Mesenchymal stem cell (in vitro differentiated cells and primary cell): ENCODE measurements at regions not wholly inside any gene's neighbourhood (a gene's known extent, or its start where the extent isn't known, plus 50 kb on each side); places are given as distances from the start of the nearest gene placed in this dataset.
A peak's percentile ranks its signal among the peaks of the same experiment; 100 is the strongest.

Experiments used
- DNase-seq: peaks from one replicate; pipeline ENCODE4 v3.0.0-alpha.2; 2013
- H2AFZ ChIP-seq: one replicate; pipeline ENCODE4 v1.6.1; 2013; ENCODE audit warnings: low read depth, mild to moderate bottlenecking, control low read depth, inconsistent platforms, low read length, moderate library complexity
- H2AK5ac ChIP-seq: 2 replicates; pipeline ENCODE4 v1.6.1; 2013; ENCODE audit warnings: low read length, moderate library complexity, mild to moderate bottlenecking, inconsistent platforms; ENCODE audit not compliant: severe bottlenecking
- H2BK120ac ChIP-seq: one replicate; pipeline ENCODE4 v1.6.1; 2013; ENCODE audit warnings: low read depth, mild to moderate bottlenecking, inconsistent platforms, low read length, moderate library complexity
- H2BK12ac ChIP-seq, 2 experiments: one replicate each; pipeline ENCODE4 v1.6.1; 2013; ENCODE audit warnings: inconsistent platforms in 2 of 2, low read length in 2 of 2, mild to moderate bottlenecking in 2 of 2, moderate library complexity in 2 of 2, control low read depth in 1 of 2
- H2BK15ac ChIP-seq: one replicate; pipeline ENCODE4 v1.6.1; 2013; ENCODE audit warnings: mild to moderate bottlenecking, low read depth, inconsistent platforms; ENCODE audit not compliant: poor library complexity, severe bottlenecking
- H2BK5ac ChIP-seq: 2 replicates; pipeline ENCODE4 v1.6.1; 2013; ENCODE audit warnings: low read depth, mild to moderate bottlenecking, low read length, control low read depth, inconsistent platforms; ENCODE audit not compliant: poor library complexity, severe bottlenecking
- H3K14ac ChIP-seq, 2 experiments: one replicate each; pipeline ENCODE4 v1.6.1; 2013; ENCODE audit warnings: inconsistent platforms in 2 of 2, low read length in 2 of 2, control low read depth in 1 of 2, mild to moderate bottlenecking in 1 of 2, moderate library complexity in 1 of 2
- H3K18ac ChIP-seq, 2 experiments: one replicate each; pipeline ENCODE4 v1.6.1; 2013; ENCODE audit warnings: inconsistent platforms in 2 of 2, low read length in 2 of 2, control low read depth in 1 of 2, low read depth in 1 of 2, mild to moderate bottlenecking in 1 of 2
- H3K23ac ChIP-seq, 2 experiments: one replicate each; pipeline ENCODE4 v1.6.1; 2013; ENCODE audit warnings: inconsistent platforms in 2 of 2, low read length in 2 of 2, mild to moderate bottlenecking in 2 of 2, moderate library complexity in 2 of 2, control low read depth in 1 of 2
- H3K27ac ChIP-seq: 2 replicates; pipeline ENCODE4 v1.5.1; 2013; ENCODE audit warnings: mild to moderate bottlenecking, moderate library complexity, low read length, control low read depth, inconsistent platforms; ENCODE audit not compliant: poor library complexity, severe bottlenecking
- H3K27me3 ChIP-seq, 2 experiments: 2 replicates each; pipeline versions ENCODE4 v1.6.1 to v1.7.0; 2013; ENCODE audit warnings: low read length in 2 of 2, mild to moderate bottlenecking in 2 of 2, moderate library complexity in 2 of 2, control low read depth in 1 of 2, inconsistent platforms in 1 of 2; ENCODE audit not compliant: control insufficient read depth in 1 of 2, insufficient read depth in 1 of 2
- H3K36me3 ChIP-seq, 2 experiments: 2 replicates each; pipeline versions ENCODE4 v1.6.1 to v1.7.0; 2013; ENCODE audit warnings: low read length in 2 of 2, control low read depth in 1 of 2, inconsistent platforms in 1 of 2, low read depth in 1 of 2, mild to moderate bottlenecking in 1 of 2; ENCODE audit not compliant: insufficient read depth in 2 of 2, control insufficient read depth in 1 of 2
- H3K4ac ChIP-seq, 2 experiments: one replicate each; pipeline ENCODE4 v1.6.1; 2013; ENCODE audit warnings: inconsistent platforms in 2 of 2, low read length in 2 of 2, mild to moderate bottlenecking in 2 of 2, moderate library complexity in 2 of 2, control low read depth in 1 of 2, low read depth in 1 of 2
- H3K4me1 ChIP-seq: 2 replicates; pipeline ENCODE4 v1.6.1; 2013; ENCODE audit warnings: low read depth, low read length, control low read depth; ENCODE audit not compliant: control insufficient read depth, insufficient read depth
- H3K4me2 ChIP-seq: 2 replicates; pipeline ENCODE4 v1.6.1; 2013; ENCODE audit warnings: low read length, mild to moderate bottlenecking, inconsistent platforms; ENCODE audit not compliant: poor library complexity, severe bottlenecking
- H3K4me3 ChIP-seq, 2 experiments: 2 replicates each; pipeline versions ENCODE4 v1.5.1 to v1.7.0; 2013; ENCODE audit warnings: low read length in 2 of 2, mild to moderate bottlenecking in 2 of 2, control low read depth in 1 of 2, low read depth in 1 of 2; ENCODE audit not compliant: insufficient read depth in 1 of 2
- H3K79me1 ChIP-seq: replicated peaks from 2 replicates; pipeline ENCODE4 v1.6.1; 2013; ENCODE audit warnings: mild to moderate bottlenecking, control low read depth, low read length, inconsistent platforms; ENCODE audit not compliant: poor library complexity, severe bottlenecking
- H3K9ac ChIP-seq: 2 replicates; pipeline ENCODE4 v1.7.0; 2013; ENCODE audit warnings: mild to moderate bottlenecking, low read length, moderate library complexity
- H3K9me3 ChIP-seq: 2 replicates; pipeline ENCODE4 v1.7.0; 2013; ENCODE audit warnings: mild to moderate bottlenecking, low read length; ENCODE audit not compliant: control insufficient read depth
- H4K8ac ChIP-seq: one replicate; pipeline ENCODE4 v1.6.1; 2013; ENCODE audit warnings: inconsistent platforms, mild to moderate bottlenecking, low read length, moderate library complexity
- H4K91ac ChIP-seq: one replicate; pipeline ENCODE4 v1.6.1; 2013; ENCODE audit warnings: mild to moderate bottlenecking, low read length, inconsistent platforms
- WGBS: methylation state at CpG from one replicate; pipeline ENCODE4 v1.1.7; 2013; ENCODE audit warnings: mixed read lengths; 5-methylcytosine and 5-hydroxymethylcytosine counted together

GRCh38 chr3:25287291-25287884, 140.7 kb upstream of the RARB start:
- no peak overlapping the region for H3K14ac ChIP-seq
- no peak overlapping the region for H2AK5ac ChIP-seq
- H3K9ac ChIP-seq = no peak overlapping the region
- H3K4me1 ChIP-seq = no peaks in the 10 kb centered on the region
- no peaks in the 10 kb centered on the region for H3K9me3 ChIP-seq
- H4K8ac ChIP-seq = no peak overlapping the region
- H3K79me1 ChIP-seq = no peaks in the 10 kb centered on the region
- DNase-seq = no peak
- H3K18ac ChIP-seq = no peak overlapping the region
- no peak overlapping the region for H3K4ac ChIP-seq
- no peaks in the 10 kb centered on the region for H3K27me3 ChIP-seq
- no peak overlapping the region for H2AFZ ChIP-seq
- WGBS = 100% methylated on average over 1 of the region's 1 CpG
- no peak overlapping the region for H2BK120ac ChIP-seq
- no peak overlapping the region for H4K91ac ChIP-seq
- no peak overlapping the region for H2BK15ac ChIP-seq
- no peaks in the 10 kb centered on the region for H3K36me3 ChIP-seq
- H2BK5ac ChIP-seq = no peak overlapping the region
- no peak overlapping the region for H2BK12ac ChIP-seq
- no peak overlapping the region for H3K23ac ChIP-seq
- H3K4me2 ChIP-seq = no peak overlapping the region
- no peak overlapping the region for H3K27ac ChIP-seq
- H3K4me3 ChIP-seq = no peak overlapping the region

GRCh38 chr3:25288413-25288812, 139.7 kb upstream of the RARB start:
- no peak overlapping the region for H2BK12ac ChIP-seq
- H3K18ac ChIP-seq = no peak overlapping the region

GRCh38 chr3:25289156-25289555, 138.9 kb upstream of the RARB start:
- no peak overlapping the region for H2BK12ac ChIP-seq
- no peaks in the 10 kb centered on the region for H3K27me3 ChIP-seq
- H4K8ac ChIP-seq = no peak overlapping the region
- H2BK120ac ChIP-seq = no peak overlapping the region
- H3K4me3 ChIP-seq = no peak overlapping the region
- H2AK5ac ChIP-seq = no peak overlapping the region
- no peak overlapping the region for H3K14ac ChIP-seq
- no peak overlapping the region for H2AFZ ChIP-seq
- H3K79me1 ChIP-seq = no peaks in the 10 kb centered on the region
- no peak overlapping the region for H2BK5ac ChIP-seq
- no peak for DNase-seq
- no peak overlapping the region for H3K9ac ChIP-seq
- H3K4me1 ChIP-seq = no peaks in the 10 kb centered on the region
- no peak overlapping the region for H3K23ac ChIP-seq
- H3K27ac ChIP-seq = no peak overlapping the region
- no peak overlapping the region for H2BK15ac ChIP-seq
- H3K4me2 ChIP-seq = no peak overlapping the region
- H3K18ac ChIP-seq = no peak overlapping the region
- no peaks in the 10 kb centered on the region for H3K36me3 ChIP-seq
- no CpG with 5 or more reads among the region's 1 CpG for WGBS
- H3K9me3 ChIP-seq = no peaks in the 10 kb centered on the region
- H3K4ac ChIP-seq = no peak overlapping the region
- no peak overlapping the region for H4K91ac ChIP-seq

More at GRCh38 chr3:25288413-25288812, 139.7 kb upstream of the RARB start:
- H3K4me1 ChIP-seq = no peaks in the 10 kb centered on the region
- no peak overlapping the region for H4K91ac ChIP-seq
- H3K27me3 ChIP-seq = no peaks in the 10 kb centered on the region
- H3K9me3 ChIP-seq = no peaks in the 10 kb centered on the region
- no peak overlapping the region for H2BK15ac ChIP-seq
- H3K79me1 ChIP-seq = no peaks in the 10 kb centered on the region
- no peak overlapping the region for H3K14ac ChIP-seq
- H2AFZ ChIP-seq = no peak overlapping the region
- H3K36me3 ChIP-seq = no peaks in the 10 kb centered on the region
- WGBS = 40% methylated on average over 1 of the region's 1 CpG
- DNase-seq = no peak
- no peak overlapping the region for H2BK5ac ChIP-seq
- no peak overlapping the region for H3K9ac ChIP-seq
- H3K4ac ChIP-seq = no peak overlapping the region
- H2BK120ac ChIP-seq = no peak overlapping the region
- H3K4me3 ChIP-seq = no peak overlapping the region
- no peak overlapping the region for H4K8ac ChIP-seq
- no peak overlapping the region for H3K27ac ChIP-seq
- H3K23ac ChIP-seq = no peak overlapping the region
- H3K4me2 ChIP-seq = no peak overlapping the region
- H2AK5ac ChIP-seq = no peak overlapping the region

GRCh38 chr3:25289663-25290062, 138.4 kb upstream of the RARB start:
- H3K23ac ChIP-seq = no peak overlapping the region
- no peak overlapping the region for H4K8ac ChIP-seq
- H3K4me3 ChIP-seq = no peak overlapping the region
- H2AFZ ChIP-seq = no peak overlapping the region
- H3K9me3 ChIP-seq = no peaks in the 10 kb centered on the region
- H3K4ac ChIP-seq = no peak overlapping the region
- no peak overlapping the region for H3K18ac ChIP-seq
- H2BK12ac ChIP-seq = no peak overlapping the region
- H2BK120ac ChIP-seq = no peak overlapping the region
- H3K79me1 ChIP-seq = no peaks in the 10 kb centered on the region
- no peaks in the 10 kb centered on the region for H3K4me1 ChIP-seq
- H3K14ac ChIP-seq = no peak overlapping the region
- 82% methylated on average over 1 of the region's 2 CpGs for WGBS
- DNase-seq = peak; percentile 6
- no peak overlapping the region for H2BK15ac ChIP-seq
- no peak overlapping the region for H3K4me2 ChIP-seq
- no peaks in the 10 kb centered on the region for H3K36me3 ChIP-seq
- H3K27me3 ChIP-seq = no peaks in the 10 kb centered on the region
- H2AK5ac ChIP-seq = no peak overlapping the region
- no peak overlapping the region for H4K91ac ChIP-seq
- no peak overlapping the region for H3K9ac ChIP-seq
- no peak overlapping the region for H3K27ac ChIP-seq
- H2BK5ac ChIP-seq = no peak overlapping the region
